ENCODE measurements at regions not wholly inside any gene's neighbourhood (a gene's known extent, or its start where the extent isn't known, plus 50 kb on each side); places are given as distances from the start of the nearest gene placed in this dataset.

DNA sequence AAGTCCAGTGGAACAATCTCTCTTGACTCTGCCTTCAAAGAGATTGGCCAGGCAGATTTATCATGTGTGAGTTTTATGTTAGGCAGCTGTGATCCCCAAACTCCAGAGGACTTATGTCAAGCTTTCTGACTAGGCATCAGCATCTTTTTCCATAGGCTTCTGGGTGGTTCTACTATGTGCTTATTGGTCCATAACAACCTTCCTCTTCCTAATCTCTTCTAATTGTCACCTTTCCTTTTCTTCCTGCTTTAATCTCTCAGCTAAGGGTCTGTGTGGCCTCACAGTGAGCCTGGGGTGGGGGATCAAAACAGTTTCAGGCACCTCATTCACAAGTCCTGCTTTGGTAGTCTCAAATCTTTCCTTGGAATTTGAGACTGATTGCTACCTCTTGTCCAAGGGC, 170.9 kb upstream of the CHD1 start:
- H3K27ac ChIP-seq (ENCODE audit: low read depth in 2 of 2, low read length in 1 of 2), result no peak overlapping the region
- H3F3A ChIP-seq (replicated peaks; ENCODE audit: insufficient read depth), result no peaks in the 10 kb centered on the region
- no peaks in the 10 kb centered on the region for H4K20me1 ChIP-seq (ENCODE audit: insufficient read depth)
- POLR2A ChIA-PET, result no interaction called here
- H3K9ac ChIP-seq, result no peak overlapping the region
- H3K79me2 ChIP-seq (ENCODE audit: insufficient read depth), result no peaks in the 10 kb centered on the region
- CTCF ChIA-PET, result no interaction called here
- no peaks in the 10 kb centered on the region; a peak in 1 of 4 replicates for H3K4me1 ChIP-seq (ENCODE audit: control insufficient read depth in 1 of 2, insufficient read depth in 2 of 2, low read depth in 1 of 2, low read length in 1 of 2)
- H3K27me3 ChIP-seq (ENCODE audit: insufficient read depth), result peaks cover 5% of the 10 kb centered on the region; the same call in 1 of the 2 replicates
- no peaks in the 10 kb centered on the region for H3K36me3 ChIP-seq (replicated peaks in 1 of 2; ENCODE audit: control insufficient read depth in 1 of 2, insufficient read depth in 2 of 2, low read length in 1 of 2)
- no peaks in the 10 kb centered on the region for H3K9me3 ChIP-seq
- H3K4me2 ChIP-seq, result no peak overlapping the region
- no peak overlapping the region for H3K4me3 ChIP-seq (ENCODE audit: low read depth in 2 of 2, low read length in 1 of 2)
- H3K9me2 ChIP-seq, result no peaks in the 10 kb centered on the region
- TF ChIP-seq USF2 (IDR thresholded peaks at IDR 0.05; ENCODE audit: borderline replicate concordance, low read depth, low read length) (no peak), FOSL2 (IDR thresholded peaks at IDR 0.05; ENCODE audit: borderline replicate concordance, low read depth) (no peak), SIN3A (IDR thresholded peaks at IDR 0.05; ENCODE audit: borderline replicate concordance, low read depth, low read length) (no peak), ELF1 (IDR thresholded peaks at IDR 0.05) (no peak), JUND (IDR thresholded peaks at IDR 0.05) (no peak), CTCF (IDR thresholded peaks at IDR 0.05) (no peak)
- TF ChIP-seq, protein P1, sequence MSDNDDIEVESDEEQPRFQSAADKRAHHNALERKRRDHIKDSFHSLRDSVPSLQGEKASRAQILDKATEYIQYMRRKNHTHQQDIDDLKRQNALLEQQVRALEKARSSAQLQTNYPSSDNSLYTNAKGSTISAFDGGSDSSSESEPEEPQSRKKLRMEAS (IDR thresholded peaks at IDR 0.05; ENCODE audit: low read depth), result no peak
- H2AFZ ChIP-seq (ENCODE audit: low read depth), result no peak overlapping the region
- no peak for DNase-seq

DNA sequence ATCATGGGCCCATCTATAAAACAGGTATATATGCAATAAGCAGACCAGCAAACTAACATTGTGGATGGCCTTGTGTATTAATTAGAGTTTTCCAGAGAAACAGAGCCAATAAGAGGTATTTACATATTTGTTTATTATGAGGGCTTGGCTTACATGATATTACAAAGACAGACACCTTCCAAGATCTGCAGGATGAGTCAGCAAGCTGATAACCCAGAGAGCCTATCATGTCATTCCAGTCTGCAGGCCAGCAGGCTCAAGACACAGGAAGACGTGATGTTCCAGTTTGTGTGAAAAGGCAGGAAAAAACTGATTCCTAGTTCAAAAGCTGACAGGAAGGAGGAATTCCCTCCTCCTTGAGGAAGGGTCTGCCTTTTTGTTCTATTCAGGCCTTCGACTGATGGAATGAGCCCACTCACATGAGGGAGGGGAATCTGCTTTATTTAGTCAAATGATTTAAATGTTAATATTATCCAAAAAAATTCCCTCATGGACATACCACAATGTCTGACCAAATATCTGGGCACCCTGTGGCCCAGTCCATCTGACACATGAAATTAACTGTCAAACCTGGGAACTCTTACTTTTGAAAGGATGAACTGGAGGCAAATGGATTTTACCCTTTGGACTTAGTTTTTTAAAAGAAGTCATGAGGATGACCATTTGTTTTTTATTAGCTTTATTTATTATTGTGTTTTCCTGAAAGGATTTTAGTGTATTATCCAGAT, 161.2 kb upstream of the CHD1 start:
- no peaks in the 10 kb centered on the region for H3K36me3 ChIP-seq (replicated peaks in 1 of 2; ENCODE audit: control insufficient read depth in 1 of 2, insufficient read depth in 2 of 2, low read length in 1 of 2)
- H3K27me3 ChIP-seq (ENCODE audit: insufficient read depth), result no peaks in the 10 kb centered on the region
- H3K4me2 ChIP-seq, result no peak overlapping the region
- H3K4me1 ChIP-seq (ENCODE audit: control insufficient read depth in 1 of 2, insufficient read depth in 2 of 2, low read depth in 1 of 2, low read length in 1 of 2), result peaks cover 0 to 15% of the 10 kb centered on the region in 2 experiments; a peak in 2 of 4 replicates
- ChIA-PET POLR2A (no interaction called here), CTCF (no interaction called here)
- no peak overlapping the region for H3K9ac ChIP-seq
- H3K4me3 ChIP-seq (ENCODE audit: low read depth in 2 of 2, low read length in 1 of 2), result no peak overlapping the region
- no peaks in the 10 kb centered on the region for H4K20me1 ChIP-seq (ENCODE audit: insufficient read depth)
- H3K79me2 ChIP-seq (ENCODE audit: insufficient read depth), result no peaks in the 10 kb centered on the region
- no peak overlapping the region for H2AFZ ChIP-seq (ENCODE audit: low read depth)
- TF ChIP-seq, protein P2, sequence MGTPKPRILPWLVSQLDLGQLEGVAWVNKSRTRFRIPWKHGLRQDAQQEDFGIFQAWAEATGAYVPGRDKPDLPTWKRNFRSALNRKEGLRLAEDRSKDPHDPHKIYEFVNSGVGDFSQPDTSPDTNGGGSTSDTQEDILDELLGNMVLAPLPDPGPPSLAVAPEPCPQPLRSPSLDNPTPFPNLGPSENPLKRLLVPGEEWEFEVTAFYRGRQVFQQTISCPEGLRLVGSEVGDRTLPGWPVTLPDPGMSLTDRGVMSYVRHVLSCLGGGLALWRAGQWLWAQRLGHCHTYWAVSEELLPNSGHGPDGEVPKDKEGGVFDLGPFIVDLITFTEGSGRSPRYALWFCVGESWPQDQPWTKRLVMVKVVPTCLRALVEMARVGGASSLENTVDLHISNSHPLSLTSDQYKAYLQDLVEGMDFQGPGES (IDR thresholded peaks at IDR 0.05; ENCODE audit: low read depth, low read length), result no peak
- TF ChIP-seq SMC3 (IDR thresholded peaks at IDR 0.05; ENCODE audit: low read depth, low read length) (no peak), RAD21 (IDR thresholded peaks at IDR 0.05; ENCODE audit: low read length) (no peak), POLR2AphosphoS5 (IDR thresholded peaks at IDR 0.05; ENCODE audit: low read depth, low read length) (no peak), EP300 (IDR thresholded peaks at IDR 0.05; ENCODE audit: borderline replicate concordance in 1 of 2, low read depth in 1 of 2, low read length in 1 of 2) (no peak)
- no peak for DNase-seq
- H3K9me2 ChIP-seq, result no peaks in the 10 kb centered on the region
- H3F3A ChIP-seq (replicated peaks; ENCODE audit: insufficient read depth), result no peaks in the 10 kb centered on the region
- WGBS (ENCODE audit: low lambda C conversion rate), result 54% methylated on average over 2 of the region's 2 CpGs
- no peak overlapping the region for H3K27ac ChIP-seq (ENCODE audit: low read depth in 2 of 2, low read length in 1 of 2)
- H3K9me3 ChIP-seq, result peaks cover 4% of the 10 kb centered on the region; the same call in 1 of the 2 replicates

Measured in SK-N-SH (cell line).